NCI-H128 (cell line): ENCODE measurements at regions not wholly inside any gene's neighbourhood (a gene's known extent, or its start where the extent isn't known, plus 50 kb on each side); places are given as distances from the start of the nearest gene placed in this dataset.

Source experiments
- DNase-seq: peaks from one replicate; lab custom pipeline; 2025; ENCODE audit not compliant: unreplicated experiment; lab: John Stamatoyannopoulos, UW

GRCh38 chr13:108360139-108360538 lies 90.6 kb downstream of the TNFSF13B start:
- DNase-seq: no peak

GRCh38 chr13:108361769-108362168 lies 92.3 kb downstream of the TNFSF13B start:
- DNase-seq: no peak

- no peak for DNase-seq
Observed at GRCh38 chr13:108363666-108364065, 94.1 kb downstream of the TNFSF13B start.

GRCh38 chr13:108365255-108365654 lies 95.7 kb downstream of the TNFSF13B start:
- DNase-seq: no peak

GRCh38 chr13:108368250-108368905 lies 98.9 kb downstream of the TNFSF13B start:
- DNase-seq: no peak

GRCh38 chr13:108369412-108369811 lies 99.9 kb downstream of the TNFSF13B start:
- no peak for DNase-seq

GRCh38 chr13:108375034-108375433 lies 105.5 kb downstream of the TNFSF13B start:
- no peak for DNase-seq

- no peak for DNase-seq
Observed at GRCh38 chr13:108375772-108376171, 106.3 kb downstream of the TNFSF13B start.

- DNase-seq: no peak
Observed at GRCh38 chr13:108376308-108376707, 106.8 kb downstream of the TNFSF13B start.

GRCh38 chr13:108377646-108378206 lies 108.2 kb downstream of the TNFSF13B start:
- DNase-seq: no peak

- no peak for DNase-seq
Observed at GRCh38 chr13:108383667-108384066, 114.1 kb downstream of the TNFSF13B start.

GRCh38 chr13:108387156-108387555 lies 117.6 kb downstream of the TNFSF13B start:
- no peak for DNase-seq

GRCh38 chr13:108402850-108403249 lies 133.3 kb downstream of the TNFSF13B start:
- no peak for DNase-seq

GRCh38 chr13:108407495-108407894 lies 138.0 kb downstream of the TNFSF13B start:
- DNase-seq: no peak

GRCh38 chr13:108408672-108409071 lies 139.2 kb downstream of the TNFSF13B start:
- DNase-seq: no peak

- DNase-seq: no peak
Observed at GRCh38 chr13:108409730-108410129, 140.2 kb downstream of the TNFSF13B start.

- DNase-seq: no peak
Observed at GRCh38 chr13:108419768-108420167, 150.2 kb downstream of the TNFSF13B start.

- no peak for DNase-seq
Observed at GRCh38 chr13:108425056-108425455, 155.5 kb downstream of the TNFSF13B start.

GRCh38 chr13:108426893-108427292 lies 157.4 kb downstream of the TNFSF13B start:
- DNase-seq: no peak

GRCh38 chr13:108427355-108427754 lies 157.8 kb downstream of the TNFSF13B start:
- no peak for DNase-seq

GRCh38 chr13:108428691-108429090 lies 159.2 kb downstream of the TNFSF13B start:
- DNase-seq: no peak

- no peak for DNase-seq
Observed at GRCh38 chr13:108433976-108434755, 164.6 kb downstream of the TNFSF13B start.
